ENCODE measurements at regions not wholly inside any gene's neighbourhood (a gene's known extent, or its start where the extent isn't known, plus 50 kb on each side); places are given as distances from the start of the nearest gene placed in this dataset.
"Not testable (repeated sequence)": the region's sequence is repeated elsewhere in the genome, so short reads cannot be mapped to it uniquely, and the experiment has no call there.

- intact Hi-C loops (cut with micrococcal nuclease), result no loop called here
- no peak for ATAC-seq
These were observed 171.1 kb downstream of the ENC1 start for GRCh38 chr5:74469234-74469994.

GRCh38 chr5:74468421-74468820 lies 172.1 kb downstream of the ENC1 start:
- ATAC-seq (no peak), DNase-seq (no peak)
- intact Hi-C loops (cut with micrococcal nuclease), result no loop called here

More at GRCh38 chr5:74469234-74469994, 171.1 kb downstream of the ENC1 start:
- DNase-seq, result no peak

- intact Hi-C loops (cut with micrococcal nuclease), result no loop called here
- ATAC-seq, result no peak
- no peak for DNase-seq
These were observed 174.8 kb downstream of the ENC1 start for GRCh38 chr5:74465724-74466123.

- intact Hi-C loops (cut with micrococcal nuclease), result no loop called here
- no peak for DNase-seq
- peak; percentile 98 for ATAC-seq
These were observed 175.9 kb downstream of the ENC1 start for GRCh38 chr5:74464512-74465209.

- intact Hi-C loops (cut with micrococcal nuclease), result no loop called here
- ATAC-seq, result no peak
- DNase-seq, result no peak
These were observed 178.2 kb downstream of the ENC1 start for GRCh38 chr5:74462356-74462755.

GRCh38 chr5:74461251-74461650 lies 179.3 kb downstream of the ENC1 start:
- no peak for ATAC-seq
- no peak for DNase-seq
- intact Hi-C loops (cut with micrococcal nuclease), result no loop called here

- intact Hi-C loops (cut with micrococcal nuclease), result no loop called here
- DNase-seq (no peak), ATAC-seq (no peak)
These were observed 179.8 kb downstream of the ENC1 start for GRCh38 chr5:74460694-74461093.

GRCh38 chr5:74459984-74460383 lies 180.5 kb downstream of the ENC1 start:
- DNase-seq (no peak), ATAC-seq (no peak)
- intact Hi-C loops (cut with micrococcal nuclease), result no loop called here

- intact Hi-C loops (cut with micrococcal nuclease), result no loop called here
- ATAC-seq (no peak), DNase-seq (no peak)
These were observed 182.7 kb downstream of the ENC1 start for GRCh38 chr5:74457876-74458275.

GRCh38 chr5:74454263-74455030 lies 186.1 kb downstream of the ENC1 start:
- DNase-seq (no peak), ATAC-seq (no peak)
- intact Hi-C loops (cut with micrococcal nuclease), result no loop called here

- DNase-seq (no peak), ATAC-seq (no peak)
- intact Hi-C loops (cut with micrococcal nuclease), result no loop called here
These were observed 187.7 kb downstream of the ENC1 start for GRCh38 chr5:74452856-74453255.

GRCh38 chr5:74450095-74450494 lies 190.4 kb downstream of the ENC1 start:
- intact Hi-C loops (cut with micrococcal nuclease), result no loop called here

GRCh38 chr5:74446725-74447241 lies 193.7 kb downstream of the ENC1 start:
- ATAC-seq (peak; percentile 93), DNase-seq (peak; percentile 38)
- intact Hi-C loops (cut with micrococcal nuclease), result no loop called here

More at GRCh38 chr5:74450095-74450494, 190.4 kb downstream of the ENC1 start:
- no peak for ATAC-seq
- no peak for DNase-seq

- intact Hi-C loops (cut with micrococcal nuclease), result no loop called here
- DNase-seq (no peak), ATAC-seq (no peak)
These were observed 198.1 kb downstream of the ENC1 start for GRCh38 chr5:74442466-74442865.

- DNase-seq (no peak), ATAC-seq (no peak)
- intact Hi-C loops (cut with micrococcal nuclease), result no loop called here
These were observed 198.9 kb downstream of the ENC1 start for GRCh38 chr5:74441616-74442015.

- ATAC-seq (no peak), DNase-seq (no peak)
- intact Hi-C loops (cut with micrococcal nuclease), result no loop called here
These were observed 200.2 kb downstream of the ENC1 start for GRCh38 chr5:74440341-74440740.

- ATAC-seq; intact Hi-C loops (cut with micrococcal nuclease): not testable (repeated sequence)
These were observed 202.7 kb downstream of the ENC1 start for GRCh38 chr5:74437870-74438269.

GRCh38 chr5:74433896-74434829 lies 206.4 kb downstream of the ENC1 start:
- peak; percentile 73 for ATAC-seq
- no peak for DNase-seq
- intact Hi-C loops (cut with micrococcal nuclease), result no loop called here

More at GRCh38 chr5:74437870-74438269, 202.7 kb downstream of the ENC1 start:
- not testable (repeated sequence) for DNase-seq

Measured in left ventricle myocardium superior (tissue), 1 donor.